ENCODE measurements at regions not wholly inside any gene's neighbourhood (a gene's known extent, or its start where the extent isn't known, plus 50 kb on each side); places are given as distances from the start of the nearest gene placed in this dataset.

GRCh38 chr1:14372526-14372925, 226.0 kb upstream of the KAZN start:
- no peaks in the 10 kb centered on the region for H3K4me1 ChIP-seq (ENCODE audit: control insufficient read depth in 1 of 2, insufficient read depth in 2 of 2, low read length in 2 of 2)
- intact Hi-C loops (cut with micrococcal nuclease), result no loop called here
- H3K36me3 ChIP-seq (replicated peaks in 1 of 2; ENCODE audit: control insufficient read depth in 1 of 2, insufficient read depth in 2 of 2, low read length in 2 of 2), result no peaks in the 10 kb centered on the region
- WGBS (ENCODE audit: insufficient coverage), result 90% methylated on average over 2 of the region's 5 CpGs
- no peak overlapping the region for H3K4me3 Mint-ChIP-seq
- H3K4me3 ChIP-seq (replicated peaks in 1 of 3; ENCODE audit: low read depth in 2 of 3, low read length in 3 of 3), result no peak overlapping the region
- H3K9ac ChIP-seq (ENCODE audit: insufficient read depth, low read length, poor library complexity, severe bottlenecking), result no peak overlapping the region
- H2AFZ ChIP-seq (ENCODE audit: insufficient read depth, low read depth, low read length, poor library complexity, severe bottlenecking), result no peak overlapping the region
- no peaks in the 10 kb centered on the region for H3K27me3 ChIP-seq (ENCODE audit: control insufficient read depth in 2 of 2, insufficient read depth in 2 of 2, low read length in 2 of 2)
- H3K4me2 ChIP-seq (replicated peaks; ENCODE audit: extremely low read depth, low read length, poor library complexity, severe bottlenecking), result no peak overlapping the region
- H3K27me3 Mint-ChIP-seq (ENCODE audit: low read depth in 3 of 3), result peaks cover 3 to 5% (median 4%) of the 10 kb centered on the region in 3 donors
- H3K4me1 Mint-ChIP-seq, result no peaks in the 10 kb centered on the region
- no peaks in the 10 kb centered on the region for H3K79me2 ChIP-seq (ENCODE audit: insufficient read depth, low read length)
- no peak for DNase-seq
- peaks cover 0 to 7% (median under 1%) of the 10 kb centered on the region in 7 donors for H3K9me3 Mint-ChIP-seq
- H4K20me1 ChIP-seq (ENCODE audit: insufficient read depth, low read length), result no peaks in the 10 kb centered on the region
- peaks cover 0 to 4% of the 10 kb centered on the region in 2 donors for H3K9me3 ChIP-seq (replicated peaks in 1 of 2; ENCODE audit: control insufficient read depth in 1 of 2, insufficient read depth in 1 of 2, low read length in 2 of 2)
- no peak overlapping the region for H3K27ac Mint-ChIP-seq
- TF ChIP-seq, protein P1, sequence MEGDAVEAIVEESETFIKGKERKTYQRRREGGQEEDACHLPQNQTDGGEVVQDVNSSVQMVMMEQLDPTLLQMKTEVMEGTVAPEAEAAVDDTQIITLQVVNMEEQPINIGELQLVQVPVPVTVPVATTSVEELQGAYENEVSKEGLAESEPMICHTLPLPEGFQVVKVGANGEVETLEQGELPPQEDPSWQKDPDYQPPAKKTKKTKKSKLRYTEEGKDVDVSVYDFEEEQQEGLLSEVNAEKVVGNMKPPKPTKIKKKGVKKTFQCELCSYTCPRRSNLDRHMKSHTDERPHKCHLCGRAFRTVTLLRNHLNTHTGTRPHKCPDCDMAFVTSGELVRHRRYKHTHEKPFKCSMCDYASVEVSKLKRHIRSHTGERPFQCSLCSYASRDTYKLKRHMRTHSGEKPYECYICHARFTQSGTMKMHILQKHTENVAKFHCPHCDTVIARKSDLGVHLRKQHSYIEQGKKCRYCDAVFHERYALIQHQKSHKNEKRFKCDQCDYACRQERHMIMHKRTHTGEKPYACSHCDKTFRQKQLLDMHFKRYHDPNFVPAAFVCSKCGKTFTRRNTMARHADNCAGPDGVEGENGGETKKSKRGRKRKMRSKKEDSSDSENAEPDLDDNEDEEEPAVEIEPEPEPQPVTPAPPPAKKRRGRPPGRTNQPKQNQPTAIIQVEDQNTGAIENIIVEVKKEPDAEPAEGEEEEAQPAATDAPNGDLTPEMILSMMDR (IDR thresholded peaks at IDR 0.05), result no peak
- no peak overlapping the region for H3K27ac ChIP-seq (ENCODE audit: low read depth in 1 of 2, low read length in 2 of 2)
- no peaks in the 10 kb centered on the region for H3K36me3 Mint-ChIP-seq

DNA sequence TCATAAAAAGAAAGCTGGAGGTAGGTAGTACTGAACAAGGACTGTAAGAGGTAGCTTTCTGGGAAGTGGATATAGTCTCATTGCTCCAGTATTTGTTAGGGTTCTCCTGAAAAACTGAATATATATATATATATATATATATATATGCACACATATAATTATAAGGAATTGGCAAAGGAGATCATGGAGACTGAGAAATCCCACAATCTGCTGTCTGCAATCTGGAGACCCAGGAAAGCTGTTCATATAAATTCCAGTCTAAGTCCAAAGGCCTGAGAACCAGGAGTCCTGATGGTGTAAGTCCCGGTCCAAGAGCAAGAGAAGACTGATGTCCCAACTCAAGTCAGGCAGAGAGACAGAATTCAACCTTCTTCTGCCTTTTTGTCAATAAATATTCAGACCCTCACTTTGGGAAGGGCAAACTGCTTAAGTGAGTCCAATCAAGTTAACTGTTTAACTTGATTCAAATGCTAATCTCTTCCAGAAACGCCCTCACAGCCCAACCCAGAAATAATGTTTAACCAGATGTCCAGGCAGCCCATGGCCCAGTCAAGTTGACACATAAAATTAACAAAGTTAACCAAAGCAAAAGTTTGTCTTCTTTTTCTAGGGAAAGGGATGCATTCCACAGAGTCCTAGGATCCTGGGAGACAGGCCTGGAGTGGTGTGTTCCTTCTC, 225.3 kb upstream of the KAZN start:
- Mint-ChIP-seq H3K9me3 (peaks cover 0 to 9% (median 2%) of the 10 kb centered on the region in 7 donors), H3K4me3 (no peak overlapping the region), H3K27me3 (ENCODE audit: low read depth in 3 of 3) (peaks cover 3 to 4% (median 3%) of the 10 kb centered on the region in 3 donors), H3K36me3 (no peaks in the 10 kb centered on the region), H3K4me1 (no peaks in the 10 kb centered on the region), H3K27ac (no peak overlapping the region)
- Histone ChIP-seq H3K27me3 (ENCODE audit: control insufficient read depth in 2 of 2, insufficient read depth in 2 of 2, low read length in 2 of 2) (no peaks in the 10 kb centered on the region), H3K27ac (ENCODE audit: low read depth in 1 of 2, low read length in 2 of 2) (no peak overlapping the region), H3K9me3 (replicated peaks in 1 of 2; ENCODE audit: control insufficient read depth in 1 of 2, insufficient read depth in 1 of 2, low read length in 2 of 2) (peaks cover 0 to 5% of the 10 kb centered on the region in 2 donors), H3K4me2 (replicated peaks; ENCODE audit: extremely low read depth, low read length, poor library complexity, severe bottlenecking) (no peak overlapping the region), H3K4me1 (ENCODE audit: control insufficient read depth in 1 of 2, insufficient read depth in 2 of 2, low read length in 2 of 2) (no peaks in the 10 kb centered on the region), H2AFZ (ENCODE audit: insufficient read depth, low read depth, low read length, poor library complexity, severe bottlenecking) (no peak overlapping the region), H4K20me1 (ENCODE audit: insufficient read depth, low read length) (no peaks in the 10 kb centered on the region), H3K36me3 (replicated peaks in 1 of 2; ENCODE audit: control insufficient read depth in 1 of 2, insufficient read depth in 2 of 2, low read length in 2 of 2) (no peaks in the 10 kb centered on the region), H3K4me3 (replicated peaks in 1 of 3; ENCODE audit: low read depth in 2 of 3, low read length in 3 of 3) (no peak overlapping the region), H3K9ac (ENCODE audit: insufficient read depth, low read length, poor library complexity, severe bottlenecking) (no peak overlapping the region), H3K79me2 (ENCODE audit: insufficient read depth, low read length) (no peaks in the 10 kb centered on the region)
- no peak for DNase-seq
- intact Hi-C loops (cut with micrococcal nuclease), result no loop called here
- WGBS (ENCODE audit: insufficient coverage), result 89% methylated on average over 2 of the region's 2 CpGs
- TF ChIP-seq, protein P1 (IDR thresholded peaks at IDR 0.05), result no peak
